Tibial artery (tissue), 4 donors: ENCODE measurements at regions not wholly inside any gene's neighbourhood (a gene's known extent, or its start where the extent isn't known, plus 50 kb on each side); places are given as distances from the start of the nearest gene placed in this dataset.

Experiments used
- DNase-seq, 2 donors: peaks; one replicate each; pipeline ENCODE4 v3.0.0-alpha.2; 2019
- H3K27ac ChIP-seq, 2 donors: fragments of 200-600 bp; sonication (generic) in 1 of 2; 1 replicate in 1 of 2; 2 replicates in 1 of 2; pipeline ENCODE4 v1.5.1; 2018 to 2019; ENCODE audit warnings: mild to moderate bottlenecking in 1 of 2
- H3K27me3 ChIP-seq, 2 donors: fragments of 200-600 bp; sonication (generic) in 1 of 2; one replicate each; pipeline versions ENCODE4 v1.5.1 to v1.6.0; 2016 to 2019
- H3K36me3 ChIP-seq, 3 donors: fragments of 200-600 bp; sonication (generic) in 2 of 3; one replicate each; pipeline ENCODE4 v1.5.1; 2016 to 2019; ENCODE audit warnings: mild to moderate bottlenecking in 2 of 3
- H3K4me1 ChIP-seq, 4 donors: fragments of 200-600 bp; sonication (generic) in 2 of 4; 1 replicate in 3 of 4; 2 replicates in 1 of 4; pipeline ENCODE4 v1.5.1; 2016 to 2019
- H3K4me3 ChIP-seq, 2 donors: fragments of 200-600 bp; sonication (generic) in 1 of 2; 1 replicate in 1 of 2; 2 replicates in 1 of 2; pipeline ENCODE4 v1.5.1; 2018 to 2019; ENCODE audit warnings: mild to moderate bottlenecking in 2 of 2
- H3K9me3 ChIP-seq, 3 donors: fragments of 200-600 bp; sonication (generic) in 1 of 3; one replicate each; pipeline ENCODE4 v1.5.1; 2016 to 2019
- intact Hi-C: fragments of 100-400 bp; cut with DNase I; formaldehyde crosslinking; loops from one replicate; pipeline ENCODE4 v1.15.0; 2023; ENCODE audit warnings: low total_unique reads
- TF ChIP-seq, protein P1 (sequence below), 2 experiments: fragments of 200-600 bp in 1 of 2; fragments of 450-650 bp in 1 of 2; IDR thresholded peaks; one replicate each; pipeline ENCODE4 v1.5.1; 2017 to 2019; ENCODE audit warnings: antibody characterized with exemption in 2 of 2, mild to moderate bottlenecking in 1 of 2, moderate library complexity in 1 of 2

DNA sequence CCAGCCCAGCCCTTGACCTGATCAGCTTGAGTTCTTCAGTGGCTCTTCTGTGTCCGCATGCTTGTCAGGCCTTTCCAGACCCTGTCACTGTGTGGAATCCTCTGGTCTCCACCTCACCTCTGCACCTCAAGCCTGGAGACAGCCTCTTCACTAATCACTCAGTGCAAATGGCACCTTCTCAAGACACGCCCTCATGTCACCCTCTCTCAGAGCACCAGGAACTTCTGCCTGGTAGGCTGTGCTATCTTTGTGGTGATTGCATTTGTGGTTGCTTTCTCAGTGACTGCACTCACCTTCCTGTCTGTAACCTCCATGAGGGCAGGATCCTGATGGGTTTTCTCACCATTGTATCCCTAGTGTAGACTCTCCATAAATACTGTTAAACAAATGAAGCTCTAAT, 435.2 kb upstream of the CDH4 start:
- Histone ChIP-seq H3K9me3 (no peaks in the 10 kb centered on the region), H3K27me3 (no peaks in the 10 kb centered on the region), H3K4me3 (no peak overlapping the region), H3K4me1 (no peaks in the 10 kb centered on the region), H3K27ac (no peak overlapping the region), H3K36me3 (no peaks in the 10 kb centered on the region)
- intact Hi-C loops, result no loop called here
- DNase-seq, result no peak
- TF ChIP-seq, protein P1, sequence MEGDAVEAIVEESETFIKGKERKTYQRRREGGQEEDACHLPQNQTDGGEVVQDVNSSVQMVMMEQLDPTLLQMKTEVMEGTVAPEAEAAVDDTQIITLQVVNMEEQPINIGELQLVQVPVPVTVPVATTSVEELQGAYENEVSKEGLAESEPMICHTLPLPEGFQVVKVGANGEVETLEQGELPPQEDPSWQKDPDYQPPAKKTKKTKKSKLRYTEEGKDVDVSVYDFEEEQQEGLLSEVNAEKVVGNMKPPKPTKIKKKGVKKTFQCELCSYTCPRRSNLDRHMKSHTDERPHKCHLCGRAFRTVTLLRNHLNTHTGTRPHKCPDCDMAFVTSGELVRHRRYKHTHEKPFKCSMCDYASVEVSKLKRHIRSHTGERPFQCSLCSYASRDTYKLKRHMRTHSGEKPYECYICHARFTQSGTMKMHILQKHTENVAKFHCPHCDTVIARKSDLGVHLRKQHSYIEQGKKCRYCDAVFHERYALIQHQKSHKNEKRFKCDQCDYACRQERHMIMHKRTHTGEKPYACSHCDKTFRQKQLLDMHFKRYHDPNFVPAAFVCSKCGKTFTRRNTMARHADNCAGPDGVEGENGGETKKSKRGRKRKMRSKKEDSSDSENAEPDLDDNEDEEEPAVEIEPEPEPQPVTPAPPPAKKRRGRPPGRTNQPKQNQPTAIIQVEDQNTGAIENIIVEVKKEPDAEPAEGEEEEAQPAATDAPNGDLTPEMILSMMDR (IDR thresholded peaks at IDR 0.05), result no peak

DNA sequence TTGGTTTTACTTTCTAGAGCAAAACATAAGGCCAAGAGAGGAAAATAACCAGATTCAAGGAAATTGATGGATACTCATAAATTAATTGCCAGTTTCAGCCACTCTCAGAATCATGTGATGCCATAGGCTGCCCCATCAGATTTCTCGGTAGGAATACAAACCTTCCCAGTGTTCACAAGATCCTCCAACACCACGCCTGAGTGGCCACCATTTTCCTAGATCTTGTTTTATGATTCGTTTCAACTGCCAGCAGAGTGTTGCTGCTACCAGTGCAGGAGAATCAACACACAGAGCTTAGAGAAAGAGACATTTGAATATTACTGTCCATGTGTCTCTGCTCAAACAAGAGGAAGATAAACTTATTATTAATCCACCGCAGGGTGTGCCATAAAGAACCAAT, 434.2 kb upstream of the CDH4 start:
- Histone ChIP-seq H3K4me3 (no peak overlapping the region), H3K27ac (no peak overlapping the region), H3K27me3 (no peaks in the 10 kb centered on the region), H3K36me3 (no peaks in the 10 kb centered on the region), H3K9me3 (no peaks in the 10 kb centered on the region), H3K4me1 (no peaks in the 10 kb centered on the region)
- intact Hi-C loops, result no loop called here
- TF ChIP-seq, protein P1 (IDR thresholded peaks at IDR 0.05), result no peak
- DNase-seq, result no peak

DNA sequence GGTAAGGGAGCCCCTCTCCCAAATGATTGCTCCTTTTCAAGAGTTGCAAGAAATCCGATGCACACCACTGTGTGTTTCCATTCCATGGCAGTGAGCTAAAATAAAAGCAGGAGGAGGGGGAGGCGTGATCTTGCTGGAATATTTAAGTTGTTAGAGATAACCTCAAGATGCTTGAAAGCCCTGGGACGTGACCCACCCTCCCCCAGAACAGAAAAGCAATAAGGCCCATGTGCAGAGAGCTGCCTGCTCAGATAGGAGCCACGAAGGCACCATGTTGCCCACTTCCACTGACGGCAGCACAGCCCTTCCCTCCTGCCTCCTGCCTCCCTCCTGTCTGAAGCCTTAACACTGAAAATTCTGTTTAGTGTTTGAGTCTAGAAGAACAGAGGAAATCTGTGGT, 432.6 kb upstream of the CDH4 start:
- no peak overlapping the region for H3K4me3 ChIP-seq
- intact Hi-C loops, result no loop called here
- no peaks in the 10 kb centered on the region for H3K36me3 ChIP-seq
- H3K9me3 ChIP-seq, result no peaks in the 10 kb centered on the region
- H3K27me3 ChIP-seq, result no peaks in the 10 kb centered on the region
- TF ChIP-seq, protein P1 (IDR thresholded peaks at IDR 0.05), result no peak
- H3K27ac ChIP-seq, result no peak overlapping the region
- no peak for DNase-seq
- no peaks in the 10 kb centered on the region for H3K4me1 ChIP-seq

DNA sequence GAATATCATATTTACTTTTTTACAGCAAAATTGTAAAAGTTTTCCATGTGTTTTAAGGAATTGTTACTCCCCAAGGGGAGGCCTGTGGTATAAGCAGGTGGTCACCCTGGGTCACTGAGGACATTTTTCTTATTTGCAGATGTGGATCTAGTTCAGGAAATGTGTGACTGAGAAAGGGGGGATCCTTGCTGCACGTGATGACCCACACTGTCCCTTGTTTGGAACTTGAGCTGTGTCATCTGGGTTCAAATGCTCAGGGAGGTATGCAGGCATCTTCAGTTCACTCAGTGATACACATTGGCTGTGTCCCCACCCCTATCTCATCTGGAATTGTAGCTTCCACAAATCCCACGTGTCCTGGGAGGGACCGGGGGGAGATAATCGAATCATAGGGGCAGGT, 431.9 kb upstream of the CDH4 start:
- no peak for DNase-seq
- Histone ChIP-seq H3K4me3 (no peak overlapping the region), H3K9me3 (no peaks in the 10 kb centered on the region), H3K4me1 (no peaks in the 10 kb centered on the region), H3K27ac (no peak overlapping the region), H3K27me3 (no peaks in the 10 kb centered on the region), H3K36me3 (no peaks in the 10 kb centered on the region)
- intact Hi-C loops, result no loop called here
- TF ChIP-seq, protein P1 (IDR thresholded peaks at IDR 0.05), result no peak

DNA sequence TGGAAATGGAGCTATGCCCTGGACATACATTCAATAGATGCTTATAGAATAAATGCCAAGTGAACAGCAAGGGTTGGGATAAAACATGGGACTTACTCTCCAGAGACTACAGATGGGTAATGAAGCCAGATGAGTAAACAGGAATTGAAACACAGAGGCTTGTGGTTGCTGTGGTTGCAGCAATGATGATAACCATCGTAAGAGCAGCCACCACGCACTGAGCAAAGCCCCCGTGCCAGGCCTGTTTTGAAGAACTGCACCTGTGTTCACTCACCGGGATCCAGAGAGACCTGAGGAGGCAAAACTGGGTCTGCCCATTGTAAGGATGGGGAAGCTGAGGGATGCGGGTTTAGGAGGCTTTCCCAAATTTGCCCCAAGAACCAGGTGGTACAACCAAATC, 431.1 kb upstream of the CDH4 start:
- TF ChIP-seq, protein P1 (IDR thresholded peaks at IDR 0.05), result no peak
- Histone ChIP-seq H3K36me3 (no peaks in the 10 kb centered on the region), H3K27ac (no peak overlapping the region), H3K9me3 (no peaks in the 10 kb centered on the region), H3K4me1 (no peaks in the 10 kb centered on the region), H3K4me3 (no peak overlapping the region), H3K27me3 (no peaks in the 10 kb centered on the region)
- intact Hi-C loops, result no loop called here
- DNase-seq, result no peak
